GM21360 (cell line): ENCODE measurements at regions not wholly inside any gene's neighbourhood (a gene's known extent, or its start where the extent isn't known, plus 50 kb on each side); places are given as distances from the start of the nearest gene placed in this dataset.
"Not testable (repeated sequence)": the region's sequence is repeated elsewhere in the genome, so short reads cannot be mapped to it uniquely, and the experiment has no call there.

Experiments used
- ATAC-seq: cut with Tn5 transposase; IDR thresholded peaks from one replicate; pipeline ENCODE4 v1.9.1; 2021; ENCODE audit warnings: mild to moderate bottlenecking, moderate library complexity; ENCODE audit not compliant: unreplicated experiment

GRCh38 chr5:86332851-86333250 is 284.9 kb upstream of the COX7C start:
- no peak for ATAC-seq

GRCh38 chr5:86337667-86338460 is 279.9 kb upstream of the COX7C start:
- ATAC-seq, result no peak

GRCh38 chr5:86354664-86355063 is 263.1 kb upstream of the COX7C start:
- no peak for ATAC-seq

GRCh38 chr5:86360801-86361200 is 256.9 kb upstream of the COX7C start:
- peak; percentile 59 for ATAC-seq

- ATAC-seq, result no peak
Observed at GRCh38 chr5:86371061-86371460, 246.7 kb upstream of the COX7C start.

GRCh38 chr5:86374611-86375010 is 243.1 kb upstream of the COX7C start:
- ATAC-seq, result no peak

GRCh38 chr5:86376214-86376613 is 241.5 kb upstream of the COX7C start:
- no peak for ATAC-seq

- no peak for ATAC-seq
Observed at GRCh38 chr5:86403190-86403589, 214.6 kb upstream of the COX7C start.

- no peak for ATAC-seq
Observed at GRCh38 chr5:86404256-86404655, 213.5 kb upstream of the COX7C start.

GRCh38 chr5:86407711-86408110 is 210.0 kb upstream of the COX7C start:
- ATAC-seq, result no peak

GRCh38 chr5:86411596-86411995 is 206.1 kb upstream of the COX7C start:
- ATAC-seq, result no peak

GRCh38 chr5:86427158-86427557 is 190.6 kb upstream of the COX7C start:
- ATAC-seq, result no peak

- ATAC-seq, result no peak
Observed at GRCh38 chr5:86439593-86440110, 178.1 kb upstream of the COX7C start.

GRCh38 chr5:86442036-86442745 is 175.6 kb upstream of the COX7C start:
- no peak for ATAC-seq

GRCh38 chr5:86447362-86447761 is 170.4 kb upstream of the COX7C start:
- ATAC-seq, result no peak

- no peak for ATAC-seq
Observed at GRCh38 chr5:86452251-86452650, 165.5 kb upstream of the COX7C start.

- no peak for ATAC-seq
Observed at GRCh38 chr5:86460519-86460918, 157.2 kb upstream of the COX7C start.

GRCh38 chr5:86461169-86461956 is 156.4 kb upstream of the COX7C start:
- no peak for ATAC-seq

- no peak for ATAC-seq
Observed at GRCh38 chr5:86463339-86463738, 154.4 kb upstream of the COX7C start.

GRCh38 chr5:86465052-86465838 is 152.5 kb upstream of the COX7C start:
- ATAC-seq, result no peak

- ATAC-seq, result not testable (repeated sequence)
Observed at GRCh38 chr5:86466721-86467120, 151.0 kb upstream of the COX7C start.
